HG03342 (cell line): ENCODE measurements at regions not wholly inside any gene's neighbourhood (a gene's known extent, or its start where the extent isn't known, plus 50 kb on each side); places are given as distances from the start of the nearest gene placed in this dataset.

Source experiments
- ATAC-seq: cut with Tn5 transposase; IDR thresholded peaks from one replicate; pipeline ENCODE4 v1.9.1; 2021; ENCODE audit warnings: mild to moderate bottlenecking, moderate library complexity; ENCODE audit not compliant: unreplicated experiment

GRCh38 chrX:4373791-4374190, 660.3 kb upstream of the PRKX start:
- ATAC-seq, result no peak

DNA sequence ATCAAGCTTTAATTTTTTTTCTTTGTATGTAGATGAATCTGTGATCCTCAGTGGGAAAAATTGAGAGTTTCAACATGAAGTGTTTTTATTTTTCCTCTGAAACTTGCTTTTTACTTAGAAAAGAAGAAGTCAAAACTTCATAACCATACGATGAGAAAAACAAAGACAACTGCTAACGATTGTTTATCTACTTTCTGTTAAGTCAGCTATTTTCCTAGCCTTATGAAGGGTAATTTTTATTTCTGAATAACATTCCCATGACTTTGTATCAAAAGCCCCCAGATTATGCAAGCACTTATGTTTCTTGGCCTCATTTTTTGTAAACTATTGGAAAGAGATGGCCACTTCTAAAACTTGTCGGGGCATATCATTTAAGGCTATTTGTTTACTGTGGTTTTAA, 645.1 kb upstream of the PRKX start:
- no peak for ATAC-seq

GRCh38 chrX:4322916-4323315, 609.5 kb upstream of the PRKX start:
- no peak for ATAC-seq

- ATAC-seq, result no peak
These were observed 607.0 kb upstream of the PRKX start for GRCh38 chrX:4320436-4320947.

GRCh38 chrX:4315891-4316290, 602.4 kb upstream of the PRKX start:
- no peak for ATAC-seq

DNA sequence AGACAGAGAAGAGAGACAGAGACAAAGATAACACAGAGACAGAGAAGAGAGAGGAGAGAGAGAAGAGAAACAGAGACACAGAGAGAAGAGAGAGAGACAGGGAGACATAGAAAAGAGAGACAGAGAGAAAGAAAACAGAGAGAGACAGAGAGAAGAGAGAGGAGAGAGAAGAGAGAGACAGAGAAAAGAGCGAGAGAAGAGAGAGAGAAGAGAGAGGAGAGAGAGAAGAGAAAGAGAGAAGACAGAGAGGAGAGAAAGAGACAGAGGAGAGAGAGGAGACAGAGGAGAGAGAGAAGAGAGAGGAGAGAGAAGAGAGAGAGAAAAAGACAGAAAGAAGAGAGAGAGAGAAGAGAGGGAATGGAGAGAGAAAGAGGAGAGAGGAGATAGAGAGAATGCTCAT, 601.1 kb upstream of the PRKX start:
- no peak for ATAC-seq

- ATAC-seq, result no peak
These were observed 563.7 kb upstream of the PRKX start for GRCh38 chrX:4277122-4277521.

DNA sequence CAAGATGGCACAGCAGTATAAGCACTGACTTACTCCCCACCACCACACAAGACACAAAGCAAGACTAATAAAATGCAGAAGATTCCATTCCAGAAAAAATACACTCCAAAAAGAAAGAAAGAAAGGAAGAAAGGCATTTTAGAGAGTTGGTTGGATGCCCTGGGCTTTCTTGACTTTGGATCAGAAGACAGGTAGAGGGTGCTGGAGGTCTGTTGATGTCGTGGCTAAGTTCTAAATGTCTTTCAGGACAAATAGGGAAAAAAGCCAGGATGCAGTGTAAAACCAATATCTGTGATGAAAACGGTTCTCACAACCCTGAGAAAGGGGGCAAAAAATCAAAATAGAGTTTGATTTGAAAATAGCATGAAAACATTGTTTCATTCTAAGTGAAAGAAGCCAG, 555.2 kb upstream of the PRKX start:
- no peak for ATAC-seq

DNA sequence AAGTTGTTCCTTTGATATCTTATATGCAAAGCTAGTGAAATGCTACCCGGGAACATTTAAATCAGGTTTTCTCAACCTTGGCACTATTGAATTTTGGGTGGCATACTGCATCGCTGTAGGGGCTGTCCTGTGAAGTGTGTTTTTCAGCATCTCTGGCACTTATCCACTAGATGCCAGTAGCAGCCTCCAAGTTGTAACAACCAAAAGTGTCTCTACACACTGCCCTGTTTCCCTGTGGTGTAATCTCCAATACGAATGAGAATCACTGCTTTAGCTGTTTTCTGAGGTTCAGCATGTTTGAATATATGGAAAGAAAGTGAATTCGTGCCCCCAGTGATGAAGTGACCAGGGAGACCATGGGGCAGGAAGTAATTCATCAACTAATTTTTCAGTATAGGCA, 551.6 kb upstream of the PRKX start:
- no peak for ATAC-seq

DNA sequence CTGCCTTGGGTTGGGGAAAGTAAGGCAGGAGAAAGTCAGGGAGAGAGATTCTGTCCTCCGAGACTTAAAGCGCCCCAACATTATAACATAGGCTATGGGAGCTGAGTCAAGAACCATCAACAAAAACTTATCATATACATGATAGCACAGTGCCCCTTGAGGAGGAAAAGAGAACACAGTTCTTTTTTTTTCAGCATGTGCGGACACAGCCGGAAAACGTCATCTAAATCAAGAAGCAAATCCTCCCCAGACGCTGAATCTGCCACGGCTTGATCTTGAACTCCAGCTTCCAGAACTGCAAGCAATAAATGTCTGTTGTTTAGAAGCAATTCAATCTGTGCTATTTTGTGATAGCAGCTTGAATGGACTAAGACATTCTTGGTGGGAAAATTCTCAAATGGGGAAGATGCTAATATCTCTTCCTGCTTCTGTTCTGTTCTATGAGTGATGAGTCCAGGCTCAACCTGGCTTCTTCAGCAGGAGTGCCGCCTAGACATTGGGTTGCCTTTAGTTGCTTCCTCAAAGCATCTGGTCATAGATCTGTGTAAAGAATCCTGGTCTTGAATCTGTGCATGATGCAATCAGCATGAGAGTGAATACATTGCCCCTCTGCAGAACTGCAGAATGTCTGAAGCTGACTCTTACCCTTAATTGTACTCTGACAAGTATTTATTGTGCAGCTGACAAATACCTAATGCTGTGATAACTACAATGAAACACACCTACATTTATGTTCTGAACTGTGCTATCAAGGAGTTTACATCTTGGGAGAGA, 549.8 kb upstream of the PRKX start:
- ATAC-seq, result peak; percentile 55

- no peak for ATAC-seq
These were observed 539.6 kb upstream of the PRKX start for GRCh38 chrX:4253092-4253491.

- no peak for ATAC-seq
These were observed 536.0 kb upstream of the PRKX start for GRCh38 chrX:4249401-4249800.

GRCh38 chrX:4243759-4244158, 530.3 kb upstream of the PRKX start:
- ATAC-seq, result no peak

GRCh38 chrX:4240541-4241194, 527.2 kb upstream of the PRKX start:
- peak; percentile 44 for ATAC-seq

DNA sequence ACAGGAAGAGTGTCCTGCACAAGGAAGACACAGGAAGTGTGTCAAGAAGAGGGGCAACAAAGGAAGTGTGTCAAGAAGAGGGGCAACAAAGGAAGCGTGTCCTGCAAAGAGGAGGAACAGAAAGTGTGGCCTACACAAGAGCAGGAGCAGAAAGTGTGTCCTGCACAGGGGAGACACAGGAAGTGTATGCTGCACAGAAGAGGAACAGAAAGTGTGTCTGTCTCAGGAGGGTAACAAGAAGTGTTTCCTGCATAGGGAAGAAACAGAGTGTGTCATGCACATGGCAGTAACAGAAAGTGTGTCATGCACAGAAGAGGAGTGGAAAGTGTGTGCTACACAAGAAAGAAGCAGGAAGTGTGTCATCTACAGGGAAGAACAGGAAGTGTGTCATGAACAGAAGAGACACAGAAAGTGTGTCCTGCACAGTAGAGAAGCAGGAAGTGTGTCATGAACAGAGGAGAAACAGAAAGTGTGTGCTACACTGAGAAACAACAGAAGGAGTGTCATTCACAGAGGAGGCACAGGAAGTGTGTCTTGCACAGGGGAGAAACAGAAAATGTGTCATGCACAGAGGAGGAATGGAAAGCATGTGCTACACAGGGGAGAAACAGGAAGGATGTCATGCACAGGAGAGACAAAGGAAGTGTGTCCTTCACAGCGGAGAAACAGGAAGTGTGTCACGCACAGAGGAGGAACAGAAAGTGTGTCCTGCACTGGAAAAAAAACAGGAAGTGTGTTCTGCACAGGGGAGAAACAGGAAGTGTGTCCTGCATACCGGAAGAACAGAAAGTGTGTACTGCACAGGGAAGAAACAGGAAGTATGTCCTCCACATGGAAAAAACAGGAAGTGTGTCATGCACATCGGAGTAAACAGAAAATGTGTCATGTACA, 526.4 kb upstream of the PRKX start:
- peak; percentile 52 for ATAC-seq

DNA sequence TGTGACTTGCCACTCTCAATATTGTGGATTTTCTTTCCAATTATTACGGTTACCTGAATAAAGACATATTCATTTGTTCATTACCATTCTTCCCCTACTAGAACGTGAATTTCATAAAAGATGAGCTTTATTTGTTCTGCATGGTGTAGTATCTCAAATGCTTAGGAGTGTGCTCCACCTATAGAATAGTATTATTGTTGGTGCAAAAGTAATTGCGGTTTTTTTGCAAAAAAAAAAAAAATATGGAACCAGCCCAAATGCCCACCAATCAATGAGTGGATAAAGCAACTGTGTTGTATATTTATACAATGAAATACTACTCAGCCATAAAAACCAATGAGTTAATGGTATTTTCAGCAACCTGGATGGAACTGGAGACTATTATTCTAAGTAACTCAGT, 525.5 kb upstream of the PRKX start:
- no peak for ATAC-seq

- ATAC-seq, result no peak
These were observed 511.6 kb upstream of the PRKX start for GRCh38 chrX:4225086-4225485.

- no peak for ATAC-seq
These were observed 493.5 kb upstream of the PRKX start for GRCh38 chrX:4206941-4207340.

- no peak for ATAC-seq
These were observed 484.5 kb upstream of the PRKX start for GRCh38 chrX:4197971-4198370.

DNA sequence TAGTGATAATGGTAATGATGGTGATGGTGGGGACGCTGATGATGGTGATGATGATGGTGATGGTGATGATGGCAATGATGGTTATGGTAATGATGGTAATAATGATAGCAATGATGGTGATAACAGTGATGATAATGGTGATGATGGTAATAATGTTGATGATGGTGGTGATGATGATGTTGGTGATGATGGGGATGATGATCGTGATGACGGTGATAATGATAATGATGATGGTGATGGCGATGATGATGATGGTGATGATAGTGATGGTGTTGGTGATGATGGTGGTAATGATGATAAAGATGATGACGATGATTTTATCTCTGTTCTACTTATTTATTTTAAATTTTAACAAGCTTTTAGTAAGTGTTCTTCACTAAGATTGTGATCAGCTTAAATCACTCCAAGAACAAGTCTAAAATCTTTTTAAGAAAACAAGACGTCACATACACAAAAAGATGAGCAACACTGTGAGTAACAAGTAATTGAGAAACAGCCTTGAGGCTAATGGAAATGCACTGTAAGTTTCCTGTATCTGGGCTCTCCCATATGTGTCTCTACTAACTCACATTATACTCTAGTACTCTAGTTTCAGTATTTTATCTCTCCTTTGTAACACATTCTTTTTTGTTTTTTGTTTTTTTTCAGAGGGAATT, 480.2 kb upstream of the PRKX start:
- ATAC-seq, result no peak

GRCh38 chrX:4186331-4186730, 472.9 kb upstream of the PRKX start:
- ATAC-seq, result no peak
